Activated T-cell treated with anti-CD3 and anti-CD28 coated beads, Interleukin-2, amount 50 U/mL, for 1 hour (primary cell): ENCODE measurements at regions not wholly inside any gene's neighbourhood (a gene's known extent, or its start where the extent isn't known, plus 50 kb on each side); places are given as distances from the start of the nearest gene placed in this dataset.
"Not testable (repeated sequence)": the region's sequence is repeated elsewhere in the genome, so short reads cannot be mapped to it uniquely, and the experiment has no call there.

Source experiments
- DNase-seq: peaks from one replicate; pipeline ENCODE4 v3.0.0-alpha.2; 2020

GRCh38 chr10:4282496-4282895, 497.5 kb upstream of the KLF6 start:
- no peak for DNase-seq

- no peak for DNase-seq
Measured at GRCh38 chr10:4281190-4281825, 496.3 kb upstream of the KLF6 start.

GRCh38 chr10:4280461-4281189, 495.6 kb upstream of the KLF6 start:
- DNase-seq = no peak

- DNase-seq = no peak
Measured at GRCh38 chr10:4279655-4280054, 494.6 kb upstream of the KLF6 start.

GRCh38 chr10:4278186-4278585, 493.2 kb upstream of the KLF6 start:
- DNase-seq = no peak

GRCh38 chr10:4276151-4276550, 491.1 kb upstream of the KLF6 start:
- DNase-seq = no peak

- not testable (repeated sequence) for DNase-seq
Measured at GRCh38 chr10:4274671-4275070, 489.7 kb upstream of the KLF6 start.

- DNase-seq = no peak
Measured at GRCh38 chr10:4271193-4271592, 486.2 kb upstream of the KLF6 start.

- DNase-seq = no peak
Measured at GRCh38 chr10:4270116-4270515, 485.1 kb upstream of the KLF6 start.

- DNase-seq = not testable (repeated sequence)
Measured at GRCh38 chr10:4268490-4268889, 483.5 kb upstream of the KLF6 start.

GRCh38 chr10:4267086-4267773, 482.2 kb upstream of the KLF6 start:
- no peak for DNase-seq

- no peak for DNase-seq
Measured at GRCh38 chr10:4266416-4267085, 481.5 kb upstream of the KLF6 start.

GRCh38 chr10:4265964-4266363, 481.0 kb upstream of the KLF6 start:
- DNase-seq = no peak

GRCh38 chr10:4264209-4264865, 479.3 kb upstream of the KLF6 start:
- DNase-seq = no peak

- no peak for DNase-seq
Measured at GRCh38 chr10:4263601-4263921, 478.6 kb upstream of the KLF6 start.

- DNase-seq = no peak
Measured at GRCh38 chr10:4262870-4263600, 478.0 kb upstream of the KLF6 start.

- DNase-seq = no peak
Measured at GRCh38 chr10:4262449-4262848, 477.4 kb upstream of the KLF6 start.

GRCh38 chr10:4260483-4261124, 475.6 kb upstream of the KLF6 start:
- no peak for DNase-seq

- no peak for DNase-seq
Measured at GRCh38 chr10:4257939-4258465, 473.0 kb upstream of the KLF6 start.

GRCh38 chr10:4256971-4257370, 472.0 kb upstream of the KLF6 start:
- DNase-seq = no peak

- DNase-seq = no peak
Measured at GRCh38 chr10:4255751-4256150, 470.7 kb upstream of the KLF6 start.
